COR-L47 (cell line): ENCODE measurements at regions not wholly inside any gene's neighbourhood (a gene's known extent, or its start where the extent isn't known, plus 50 kb on each side); places are given as distances from the start of the nearest gene placed in this dataset.
A peak's percentile ranks its signal among the peaks of the same experiment; 100 is the strongest.

Experiments used
- DNase-seq: peaks from one replicate; lab custom pipeline; 2025; lab: John Stamatoyannopoulos, UW

GRCh38 chr2:153420394-153420793, 58.2 kb downstream of the RPRM start:
- DNase-seq = no peak

- DNase-seq = no peak
These were observed 61.5 kb downstream of the RPRM start for GRCh38 chr2:153417077-153417476.

- DNase-seq = peak; percentile 82
These were observed 62.5 kb downstream of the RPRM start for GRCh38 chr2:153416071-153416470.

GRCh38 chr2:153408710-153409385, 69.7 kb downstream of the RPRM start:
- no peak for DNase-seq

GRCh38 chr2:153405196-153405595, 73.4 kb downstream of the RPRM start:
- DNase-seq = no peak

- DNase-seq = no peak
These were observed 73.8 kb downstream of the RPRM start for GRCh38 chr2:153404792-153405191.

GRCh38 chr2:153403940-153404339, 74.6 kb downstream of the RPRM start:
- DNase-seq = no peak

- peak; percentile 72 for DNase-seq
These were observed 75.2 kb downstream of the RPRM start for GRCh38 chr2:153403352-153403751.

GRCh38 chr2:153394686-153395085, 83.9 kb downstream of the RPRM start:
- DNase-seq = no peak

GRCh38 chr2:153394247-153394646, 84.3 kb downstream of the RPRM start:
- no peak for DNase-seq

GRCh38 chr2:153393518-153393917, 85.0 kb downstream of the RPRM start:
- DNase-seq = no peak

GRCh38 chr2:153391131-153391530, 87.4 kb downstream of the RPRM start:
- DNase-seq = no peak

GRCh38 chr2:153388246-153388645, 90.3 kb downstream of the RPRM start:
- no peak for DNase-seq

- DNase-seq = no peak
These were observed 91.4 kb downstream of the RPRM start for GRCh38 chr2:153387203-153387602.

- DNase-seq = no peak
These were observed 92.1 kb downstream of the RPRM start for GRCh38 chr2:153386481-153386897.

- DNase-seq = no peak
These were observed 104.9 kb downstream of the RPRM start for GRCh38 chr2:153373510-153374279.

- no peak for DNase-seq
These were observed 118.3 kb downstream of the RPRM start for GRCh38 chr2:153360239-153360638.

GRCh38 chr2:153354377-153354776, 124.2 kb downstream of the RPRM start:
- DNase-seq = no peak

GRCh38 chr2:153349603-153350002, 129.0 kb downstream of the RPRM start:
- DNase-seq = no peak

- DNase-seq = no peak
These were observed 130.6 kb downstream of the RPRM start for GRCh38 chr2:153347818-153348495.

GRCh38 chr2:153320879-153321278, 157.7 kb downstream of the RPRM start:
- no peak for DNase-seq

- DNase-seq = no peak
These were observed 167.1 kb downstream of the RPRM start for GRCh38 chr2:153311432-153311831.

- no peak for DNase-seq
These were observed 170.1 kb downstream of the RPRM start for GRCh38 chr2:153308466-153308865.
